H9 (cell line): ENCODE measurements at regions not wholly inside any gene's neighbourhood (a gene's known extent, or its start where the extent isn't known, plus 50 kb on each side); places are given as distances from the start of the nearest gene placed in this dataset.

Source experiments
- DNase-seq: peaks from one replicate; pipeline ENCODE4 v3.0.0-alpha.2; 2017
- H2AFZ ChIP-seq: one replicate; pipeline ENCODE4 v1.6.1; 2013; ENCODE audit warnings: mild to moderate bottlenecking, low read length, control low read depth, moderate library complexity
- H2AK5ac ChIP-seq: 2 replicates; pipeline ENCODE4 v1.6.1; 2013; ENCODE audit warnings: low read length, control low read depth, mixed read lengths; ENCODE audit not compliant: insufficient read length
- H2BK120ac ChIP-seq: one replicate; pipeline ENCODE4 v1.6.1; 2013; ENCODE audit warnings: low read depth, mild to moderate bottlenecking, low read length, control low read depth, inconsistent platforms; ENCODE audit not compliant: poor library complexity, severe bottlenecking
- H2BK12ac ChIP-seq: 2 replicates; pipeline ENCODE4 v1.6.1; 2013; ENCODE audit warnings: low read length, control low read depth, mixed read lengths, low read depth; ENCODE audit not compliant: insufficient read length
- H2BK15ac ChIP-seq: 2 replicates; pipeline ENCODE4 v1.6.1; 2013; ENCODE audit warnings: low read depth, low read length, control low read depth
- H2BK20ac ChIP-seq: one replicate; pipeline ENCODE4 v1.6.1; 2013; ENCODE audit warnings: low read depth, mild to moderate bottlenecking, low read length, control low read depth, inconsistent platforms; ENCODE audit not compliant: poor library complexity, severe bottlenecking
- H2BK5ac ChIP-seq: 2 replicates; pipeline ENCODE4 v1.6.1; 2013; ENCODE audit warnings: low read length, control low read depth, mixed read lengths; ENCODE audit not compliant: insufficient read length
- H3K14ac ChIP-seq: 2 replicates; pipeline ENCODE4 v1.6.1; 2013; ENCODE audit warnings: low read length, control low read depth; ENCODE audit not compliant: insufficient read depth
- H3K18ac ChIP-seq: 2 replicates; pipeline ENCODE4 v1.6.1; 2013; ENCODE audit warnings: low read depth, mild to moderate bottlenecking, mixed read lengths, low read length, control low read depth; ENCODE audit not compliant: insufficient read length
- H3K23ac ChIP-seq: 2 replicates; pipeline ENCODE4 v1.6.1; 2013; ENCODE audit warnings: low read length, control low read depth, mixed read lengths, low read depth; ENCODE audit not compliant: insufficient read length
- H3K23me2 ChIP-seq: 2 replicates; pipeline ENCODE4 v1.6.1; 2013; ENCODE audit warnings: low read depth, mild to moderate bottlenecking, mixed read lengths, low read length, control low read depth; ENCODE audit not compliant: insufficient read length, poor library complexity, severe bottlenecking
- H3K27ac ChIP-seq: 2 replicates; pipeline ENCODE4 v1.5.1; 2013; ENCODE audit warnings: low read length, control low read depth, mixed read lengths, low read depth; ENCODE audit not compliant: insufficient read length
- H3K27me3 ChIP-seq: 2 replicates; pipeline ENCODE4 v1.6.1; 2013; ENCODE audit warnings: low read length, control low read depth, inconsistent platforms; ENCODE audit not compliant: insufficient read depth
- H3K4ac ChIP-seq: 2 replicates; pipeline ENCODE4 v1.6.1; 2013; ENCODE audit warnings: low read depth, mild to moderate bottlenecking, control low read depth, inconsistent platforms, low read length, moderate library complexity
- H3K4me1 ChIP-seq: 2 replicates; pipeline ENCODE4 v1.6.1; 2013; ENCODE audit warnings: low read length, control low read depth, inconsistent platforms; ENCODE audit not compliant: insufficient read depth
- H3K4me2 ChIP-seq: 2 replicates; pipeline ENCODE4 v1.6.1; 2013; ENCODE audit warnings: low read length, control low read depth, mixed read lengths; ENCODE audit not compliant: insufficient read length, insufficient read depth
- H3K56ac ChIP-seq: 2 replicates; pipeline ENCODE4 v1.6.1; 2013; ENCODE audit warnings: low read depth, mild to moderate bottlenecking, mixed read lengths, low read length, control low read depth; ENCODE audit not compliant: insufficient read length
- H3K79me1 ChIP-seq: 2 replicates; pipeline ENCODE4 v1.6.1; 2013; ENCODE audit warnings: low read depth, mild to moderate bottlenecking, moderate library complexity, low read length, control low read depth, inconsistent platforms; ENCODE audit not compliant: insufficient read depth, poor library complexity, severe bottlenecking
- H3K79me2 ChIP-seq: 2 replicates; pipeline ENCODE4 v1.6.1; 2013; ENCODE audit warnings: low read length, control low read depth, inconsistent platforms; ENCODE audit not compliant: insufficient read depth
- H3K9ac ChIP-seq: 2 replicates; pipeline ENCODE4 v1.6.1; 2013; ENCODE audit warnings: low read length, control low read depth, mixed read lengths; ENCODE audit not compliant: insufficient read length; ENCODE audit errors: extremely low read depth
- H3K9me3 ChIP-seq: one replicate; pipeline ENCODE4 v1.6.1; 2013; ENCODE audit warnings: low read depth, low read length, inconsistent platforms; ENCODE audit not compliant: control insufficient read depth
- H3T11ph ChIP-seq: one replicate; pipeline ENCODE4 v1.6.1; 2013; ENCODE audit warnings: mild to moderate bottlenecking, low read length, control low read depth, inconsistent platforms
- H4K20me1 ChIP-seq: one replicate; pipeline ENCODE4 v1.6.1; 2013; ENCODE audit not compliant: control insufficient read depth, insufficient read length, insufficient read depth
- H4K5ac ChIP-seq: 2 replicates; pipeline ENCODE4 v1.6.1; 2013; ENCODE audit warnings: low read depth, mild to moderate bottlenecking, mixed read lengths, low read length, control low read depth; ENCODE audit not compliant: insufficient read length
- H4K8ac ChIP-seq: replicated peaks from 2 replicates; pipeline ENCODE4 v1.6.1; 2013; ENCODE audit warnings: low read length, control low read depth, mixed read lengths, low read depth; ENCODE audit not compliant: insufficient read length
- H4K91ac ChIP-seq: 2 replicates; pipeline ENCODE4 v1.6.1; 2013; ENCODE audit warnings: low read depth, mild to moderate bottlenecking, moderate library complexity, mixed read lengths, low read length, control low read depth; ENCODE audit not compliant: insufficient read length
- H3K27ac Mint-ChIP-seq, 3 experiments: 2 replicates in 2 of 3; 3 replicates in 1 of 3; pipeline ENCODE4 v1.8.0; 2020 to 2021; ENCODE audit warnings: mixed read lengths in 3 of 3, mild to moderate bottlenecking in 1 of 3, moderate library complexity in 1 of 3
- H3K27me3 Mint-ChIP-seq: 2 replicates; pipeline ENCODE4 v1.8.0; 2021; ENCODE audit warnings: low read depth, mild to moderate bottlenecking, moderate library complexity, mixed read lengths
- H3K36me3 Mint-ChIP-seq, 3 experiments: 2 replicates in 2 of 3; 3 replicates in 1 of 3; pipeline ENCODE4 v1.8.0; 2020 to 2021; ENCODE audit warnings: low read depth in 3 of 3, mixed read lengths in 3 of 3; ENCODE audit not compliant: insufficient read depth in 1 of 3
- H3K4me1 Mint-ChIP-seq, 2 experiments: 2 replicates each; pipeline ENCODE4 v1.8.0; 2020; ENCODE audit warnings: mixed read lengths in 2 of 2
- H3K4me3 Mint-ChIP-seq, 2 experiments: 2 replicates in 1 of 2; 3 replicates in 1 of 2; pipeline ENCODE4 v1.8.0; 2020 to 2021; ENCODE audit warnings: mild to moderate bottlenecking in 2 of 2, mixed read lengths in 2 of 2, moderate library complexity in 1 of 2
- H3K9me3 Mint-ChIP-seq, 2 experiments: 2 replicates in 1 of 2; 3 replicates in 1 of 2; pipeline ENCODE4 v1.8.0; 2020; ENCODE audit warnings: mild to moderate bottlenecking in 2 of 2, mixed read lengths in 2 of 2, moderate library complexity in 1 of 2
- CTCF ChIP-seq: fragments of 200-600 bp; sonication (generic); conservative IDR thresholded peaks from 3 replicates; pipeline ENCODE4 v1.8.0; 2021; ENCODE audit warnings: antibody characterized with exemption, mild to moderate bottlenecking
- WGBS: extraction: QIAGEN DNeasy Blood & Tissue Kit; methylation state at CpG from one replicate; pipeline ENCODE4 v1.1.7; 2013; ENCODE audit warnings: missing lambda C conversion rate, low lambda C conversion rate, mixed read lengths; ENCODE audit not compliant: insufficient read length; ENCODE audit errors: extremely low coverage; 5-methylcytosine and 5-hydroxymethylcytosine counted together

GRCh38 chr6:142683714-142684141 is 261.2 kb downstream of the HIVEP2 start:
- Histone ChIP-seq H3K4me2 (no peak overlapping the region), H3K14ac (no peak overlapping the region), H2BK20ac (no peak overlapping the region), H2BK15ac (no peak overlapping the region), H2BK12ac (no peak overlapping the region), H3K23me2 (no peaks in the 10 kb centered on the region), H2AFZ (no peak overlapping the region), H2BK120ac (no peak overlapping the region), H3K18ac (no peak overlapping the region), H3K27ac (no peak overlapping the region), H2BK5ac (no peak overlapping the region), H3K56ac (no peak overlapping the region), H3K27me3 (no peaks in the 10 kb centered on the region), H3T11ph (no peak overlapping the region), H4K20me1 (no peaks in the 10 kb centered on the region), H3K4me1 (no peaks in the 10 kb centered on the region), H3K9ac (no peak overlapping the region), H4K8ac (no peak overlapping the region), H4K91ac (no peak overlapping the region), H4K5ac (no peak overlapping the region), H3K23ac (no peak overlapping the region), H3K79me1 (no peaks in the 10 kb centered on the region), H3K9me3 (no peaks in the 10 kb centered on the region), H3K79me2 (no peaks in the 10 kb centered on the region), H2AK5ac (no peak overlapping the region), H3K4ac (no peak overlapping the region)
- TF ChIP-seq CTCF: no peak
- no peak for DNase-seq
- H3K9me3 Mint-ChIP-seq: no peaks in the 10 kb centered on the region; a peak in 1 of 5 replicates
- no peaks in the 10 kb centered on the region; a peak in 1 of 7 replicates for H3K36me3 Mint-ChIP-seq
- H3K27me3 Mint-ChIP-seq: no peaks in the 10 kb centered on the region
- no peak overlapping the region for H3K4me3 Mint-ChIP-seq
- no peak overlapping the region for H3K27ac Mint-ChIP-seq
- peaks cover 0 to 3% of the 10 kb centered on the region in 2 experiments; a peak in 1 of 4 replicates for H3K4me1 Mint-ChIP-seq
- no CpG with 5 or more reads among the region's 6 CpGs for WGBS
